ENCODE measurements at regions not wholly inside any gene's neighbourhood (a gene's known extent, or its start where the extent isn't known, plus 50 kb on each side); places are given as distances from the start of the nearest gene placed in this dataset.

DNA sequence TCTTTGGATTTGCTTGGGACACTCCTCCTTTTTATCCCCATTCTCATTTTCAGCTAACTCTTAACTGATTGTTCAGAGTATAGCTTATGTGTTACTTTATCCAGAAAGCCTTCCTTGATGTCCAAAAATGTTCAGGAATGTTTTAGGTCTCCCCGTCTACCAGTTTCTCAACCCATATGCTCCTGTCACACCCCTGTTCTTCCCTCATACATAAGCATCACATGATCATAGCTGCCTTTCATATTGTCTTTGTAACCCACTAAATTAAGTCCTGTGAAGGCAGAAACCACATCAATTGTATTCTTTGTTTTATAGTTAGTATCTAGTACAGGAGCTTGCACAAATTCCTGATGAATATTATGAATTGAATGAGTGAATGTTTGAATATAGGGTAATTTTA lies 321.9 kb upstream of the ACTBL2 start:
- Histone ChIP-seq H3K4me3 (ENCODE audit: low read depth, low read length) (no peak overlapping the region), H3K27me3 (ENCODE audit: control insufficient read depth, insufficient read depth, low read length) (no peaks in the 10 kb centered on the region), H3K36me3 (ENCODE audit: control insufficient read depth, insufficient read depth, low read length) (no peaks in the 10 kb centered on the region)
- FAIRE-seq = no peak
- TF ChIP-seq, protein P1, sequence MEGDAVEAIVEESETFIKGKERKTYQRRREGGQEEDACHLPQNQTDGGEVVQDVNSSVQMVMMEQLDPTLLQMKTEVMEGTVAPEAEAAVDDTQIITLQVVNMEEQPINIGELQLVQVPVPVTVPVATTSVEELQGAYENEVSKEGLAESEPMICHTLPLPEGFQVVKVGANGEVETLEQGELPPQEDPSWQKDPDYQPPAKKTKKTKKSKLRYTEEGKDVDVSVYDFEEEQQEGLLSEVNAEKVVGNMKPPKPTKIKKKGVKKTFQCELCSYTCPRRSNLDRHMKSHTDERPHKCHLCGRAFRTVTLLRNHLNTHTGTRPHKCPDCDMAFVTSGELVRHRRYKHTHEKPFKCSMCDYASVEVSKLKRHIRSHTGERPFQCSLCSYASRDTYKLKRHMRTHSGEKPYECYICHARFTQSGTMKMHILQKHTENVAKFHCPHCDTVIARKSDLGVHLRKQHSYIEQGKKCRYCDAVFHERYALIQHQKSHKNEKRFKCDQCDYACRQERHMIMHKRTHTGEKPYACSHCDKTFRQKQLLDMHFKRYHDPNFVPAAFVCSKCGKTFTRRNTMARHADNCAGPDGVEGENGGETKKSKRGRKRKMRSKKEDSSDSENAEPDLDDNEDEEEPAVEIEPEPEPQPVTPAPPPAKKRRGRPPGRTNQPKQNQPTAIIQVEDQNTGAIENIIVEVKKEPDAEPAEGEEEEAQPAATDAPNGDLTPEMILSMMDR (IDR thresholded peaks at IDR 0.05; ENCODE audit: insufficient read depth, low read length, severe bottlenecking) = no peak
- DNase-seq (ENCODE audit: low read depth) = no peak

DNA sequence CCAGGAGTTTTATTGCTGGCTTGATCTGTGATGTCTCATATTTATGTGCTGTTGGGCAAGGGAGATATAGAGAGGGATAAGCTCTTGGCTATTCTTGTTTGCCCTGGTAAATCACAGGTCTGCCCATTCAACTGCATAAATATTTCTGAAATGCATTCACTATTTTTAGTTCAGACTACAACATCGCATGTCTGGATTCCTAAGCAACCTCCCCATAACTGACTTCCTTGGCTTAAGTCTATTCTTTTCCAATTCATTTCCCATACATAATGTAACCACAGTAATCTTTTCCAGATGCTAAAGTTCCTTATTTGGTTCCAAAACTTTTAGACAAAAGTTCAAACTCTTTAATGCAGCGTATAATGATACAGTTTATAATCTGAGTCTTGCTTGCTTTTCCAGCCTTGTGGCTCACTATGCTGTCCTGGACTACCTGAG lies 321.4 kb upstream of the ACTBL2 start:
- Histone ChIP-seq H3K4me3 (ENCODE audit: low read depth, low read length) (no peak overlapping the region), H3K27me3 (ENCODE audit: control insufficient read depth, insufficient read depth, low read length) (no peaks in the 10 kb centered on the region), H3K36me3 (ENCODE audit: control insufficient read depth, insufficient read depth, low read length) (no peaks in the 10 kb centered on the region)
- FAIRE-seq (no peak), DNase-seq (ENCODE audit: low read depth) (no peak)
- TF ChIP-seq, protein P1 (IDR thresholded peaks at IDR 0.05; ENCODE audit: insufficient read depth, low read length, severe bottlenecking) = no peak

DNA sequence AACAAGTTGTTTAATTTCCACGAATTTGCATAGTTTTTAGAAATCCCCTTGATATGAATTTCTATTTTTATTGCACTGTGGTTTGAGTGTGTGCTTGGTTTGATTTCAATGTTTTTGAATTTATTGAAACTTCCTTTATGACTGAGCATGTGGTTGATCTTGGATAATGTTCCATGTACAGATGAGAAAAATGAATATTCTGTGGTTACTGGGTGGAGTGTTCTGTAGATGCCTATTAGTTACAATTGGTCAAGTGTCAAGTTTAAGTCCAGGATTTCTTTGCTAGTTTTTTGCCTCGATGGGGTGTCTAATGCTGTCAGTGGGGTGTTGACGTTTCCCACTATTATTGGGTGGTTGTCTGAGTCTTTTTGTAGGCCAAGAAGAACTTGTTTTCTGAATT lies 319.5 kb upstream of the ACTBL2 start:
- Histone ChIP-seq H3K27me3 (ENCODE audit: control insufficient read depth, insufficient read depth, low read length) (no peaks in the 10 kb centered on the region), H3K4me3 (ENCODE audit: low read depth, low read length) (no peak overlapping the region), H3K36me3 (ENCODE audit: control insufficient read depth, insufficient read depth, low read length) (no peaks in the 10 kb centered on the region)
- FAIRE-seq (no peak), DNase-seq (ENCODE audit: low read depth) (no peak)
- TF ChIP-seq, protein P1 (IDR thresholded peaks at IDR 0.05; ENCODE audit: insufficient read depth, low read length, severe bottlenecking) = no peak

DNA sequence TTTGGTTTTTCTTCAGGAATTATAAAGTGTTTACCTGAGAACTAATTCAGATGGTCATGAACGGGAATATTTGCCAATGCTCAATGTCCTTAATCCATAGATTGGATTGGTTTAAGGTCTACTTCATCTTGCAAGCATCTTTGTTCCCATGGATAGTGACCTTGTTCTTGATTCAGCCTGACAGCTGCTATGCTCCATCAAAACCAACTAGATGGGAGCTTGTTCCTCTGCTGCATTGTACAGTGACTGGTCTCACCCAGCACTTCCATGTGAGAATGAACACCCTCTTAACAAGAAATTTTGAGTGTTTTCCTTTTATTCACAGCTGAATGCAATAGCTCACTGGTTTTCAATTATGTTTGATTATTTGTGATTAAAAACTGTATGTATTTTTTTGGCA lies 312.6 kb upstream of the ACTBL2 start:
- Histone ChIP-seq H3K27me3 (ENCODE audit: control insufficient read depth, insufficient read depth, low read length) (no peaks in the 10 kb centered on the region), H3K36me3 (ENCODE audit: control insufficient read depth, insufficient read depth, low read length) (no peaks in the 10 kb centered on the region), H3K4me3 (ENCODE audit: low read depth, low read length) (no peak overlapping the region)
- no peak for DNase-seq (ENCODE audit: low read depth)
- TF ChIP-seq, protein P1 (IDR thresholded peaks at IDR 0.05; ENCODE audit: insufficient read depth, low read length, severe bottlenecking) = no peak
- FAIRE-seq = no peak

DNA sequence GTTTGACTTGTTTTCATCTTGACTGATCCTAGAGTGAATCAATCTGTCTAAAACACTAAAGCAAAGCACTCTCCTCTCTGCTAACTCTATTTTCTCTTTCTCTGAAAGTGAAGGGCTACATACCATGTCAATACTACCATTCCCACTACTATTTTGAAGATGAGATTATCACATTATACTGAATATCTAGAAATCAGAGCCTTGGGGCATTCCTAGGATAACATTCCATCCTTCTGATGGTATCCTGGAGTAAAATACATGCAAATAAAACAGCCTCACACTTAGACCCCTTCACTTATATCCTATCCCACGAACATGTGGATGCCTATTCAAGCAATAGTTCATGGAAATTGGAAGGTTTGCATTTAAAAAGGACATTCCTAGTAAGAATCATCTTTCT lies 309.3 kb upstream of the ACTBL2 start:
- TF ChIP-seq, protein P1 (IDR thresholded peaks at IDR 0.05; ENCODE audit: insufficient read depth, low read length, severe bottlenecking) = no peak
- Histone ChIP-seq H3K36me3 (ENCODE audit: control insufficient read depth, insufficient read depth, low read length) (no peaks in the 10 kb centered on the region), H3K4me3 (ENCODE audit: low read depth, low read length) (no peak overlapping the region), H3K27me3 (ENCODE audit: control insufficient read depth, insufficient read depth, low read length) (no peaks in the 10 kb centered on the region)
- FAIRE-seq (no peak), DNase-seq (ENCODE audit: low read depth) (no peak)

DNA sequence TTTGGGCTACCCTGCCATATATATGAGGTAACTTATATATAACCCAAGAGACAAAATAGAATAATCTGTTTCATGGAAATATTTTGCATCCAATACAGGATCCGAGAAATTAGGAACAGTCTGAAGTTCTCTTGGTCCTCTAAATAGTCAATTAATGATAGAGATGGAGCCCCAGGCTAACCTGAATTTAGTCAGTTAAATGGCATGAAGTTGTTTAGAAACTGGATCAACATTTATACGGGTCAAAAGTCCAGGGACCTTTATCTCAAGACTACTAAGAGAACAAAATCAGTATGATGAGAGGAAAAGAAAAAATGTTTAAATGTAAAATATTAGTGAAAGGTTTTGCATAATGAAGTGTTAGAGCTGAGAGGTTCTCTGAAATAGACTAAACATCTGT lies 303.3 kb upstream of the ACTBL2 start:
- FAIRE-seq (no peak), DNase-seq (ENCODE audit: low read depth) (no peak)
- Histone ChIP-seq H3K36me3 (ENCODE audit: control insufficient read depth, insufficient read depth, low read length) (no peaks in the 10 kb centered on the region), H3K4me3 (ENCODE audit: low read depth, low read length) (no peak overlapping the region), H3K27me3 (ENCODE audit: control insufficient read depth, insufficient read depth, low read length) (no peaks in the 10 kb centered on the region)
- TF ChIP-seq, protein P1 (IDR thresholded peaks at IDR 0.05; ENCODE audit: insufficient read depth, low read length, severe bottlenecking) = no peak
